Right lobe of liver (tissue), 4 donors: ENCODE measurements at regions not wholly inside any gene's neighbourhood (a gene's known extent, or its start where the extent isn't known, plus 50 kb on each side); places are given as distances from the start of the nearest gene placed in this dataset.

Experiments
- POLR2A ChIP-seq: fragments of 450-650 bp; IDR thresholded peaks from one replicate; pipeline ENCODE4 v1.6.1; 2017; ENCODE audit warnings: antibody characterized with exemption, mild to moderate bottlenecking
- TF ChIP-seq, protein P1 (sequence below), 4 donors: fragments of 200-600 bp in 3 of 4; fragments of 450-650 bp in 1 of 4; IDR thresholded peaks; one replicate each; pipeline versions ENCODE4 v1.5.1 to v1.8.0; 2016 to 2022; ENCODE audit warnings: antibody characterized with exemption in 4 of 4, mild to moderate bottlenecking in 2 of 4
- donor health status: DM: no; HTN: no; CAD: no.
- donor health status: DM: no; HTN: no; CAD: no.
- donor health status: DM: no; HTN: yes; CAD: no.

DNA sequence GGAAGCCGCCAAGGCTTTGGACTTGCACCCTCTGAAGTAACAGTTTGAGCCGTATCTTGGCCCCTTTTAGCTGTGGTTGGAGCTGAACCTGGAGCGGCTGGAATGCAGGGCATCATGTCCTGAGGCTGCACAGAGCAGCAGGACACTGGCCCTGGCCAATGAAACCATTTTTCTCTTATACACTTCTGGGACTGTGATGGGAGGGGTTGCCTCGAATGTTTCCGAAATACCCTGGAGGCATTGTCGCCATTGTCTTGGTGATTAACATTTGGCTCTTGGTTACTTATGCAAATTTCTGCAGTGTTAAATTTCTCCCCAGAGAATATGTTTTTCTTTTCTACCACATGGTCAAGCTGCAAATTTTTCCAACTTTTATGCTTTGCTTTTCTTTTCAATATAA lies 137.2 kb downstream of the MAGEC1 start:
- TF ChIP-seq, protein P1, sequence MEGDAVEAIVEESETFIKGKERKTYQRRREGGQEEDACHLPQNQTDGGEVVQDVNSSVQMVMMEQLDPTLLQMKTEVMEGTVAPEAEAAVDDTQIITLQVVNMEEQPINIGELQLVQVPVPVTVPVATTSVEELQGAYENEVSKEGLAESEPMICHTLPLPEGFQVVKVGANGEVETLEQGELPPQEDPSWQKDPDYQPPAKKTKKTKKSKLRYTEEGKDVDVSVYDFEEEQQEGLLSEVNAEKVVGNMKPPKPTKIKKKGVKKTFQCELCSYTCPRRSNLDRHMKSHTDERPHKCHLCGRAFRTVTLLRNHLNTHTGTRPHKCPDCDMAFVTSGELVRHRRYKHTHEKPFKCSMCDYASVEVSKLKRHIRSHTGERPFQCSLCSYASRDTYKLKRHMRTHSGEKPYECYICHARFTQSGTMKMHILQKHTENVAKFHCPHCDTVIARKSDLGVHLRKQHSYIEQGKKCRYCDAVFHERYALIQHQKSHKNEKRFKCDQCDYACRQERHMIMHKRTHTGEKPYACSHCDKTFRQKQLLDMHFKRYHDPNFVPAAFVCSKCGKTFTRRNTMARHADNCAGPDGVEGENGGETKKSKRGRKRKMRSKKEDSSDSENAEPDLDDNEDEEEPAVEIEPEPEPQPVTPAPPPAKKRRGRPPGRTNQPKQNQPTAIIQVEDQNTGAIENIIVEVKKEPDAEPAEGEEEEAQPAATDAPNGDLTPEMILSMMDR (IDR thresholded peaks at IDR 0.05) = no peak
- TF ChIP-seq POLR2A = no peak
